Uterus (tissue), 2 donors: ENCODE measurements at regions not wholly inside any gene's neighbourhood (a gene's known extent, or its start where the extent isn't known, plus 50 kb on each side); places are given as distances from the start of the nearest gene placed in this dataset.

ENCODE experiments used
- POLR2A ChIP-seq, 2 donors: fragments of 450-650 bp; IDR thresholded peaks; one replicate each; pipeline ENCODE4 v1.6.1; 2016; ENCODE audit warnings: antibody characterized with exemption in 2 of 2, mild to moderate bottlenecking in 1 of 2, moderate library complexity in 1 of 2
- TF ChIP-seq, protein P1 (sequence below), 4 experiments: fragments of 200-600 bp in 2 of 4; fragments of 450-650 bp in 2 of 4; sonication (generic) in 2 of 4; IDR thresholded peaks; one replicate each; pipeline ENCODE4 v1.5.1; 2016 to 2019; ENCODE audit warnings: antibody characterized with exemption in 4 of 4, mild to moderate bottlenecking in 2 of 4, moderate library complexity in 1 of 4

DNA sequence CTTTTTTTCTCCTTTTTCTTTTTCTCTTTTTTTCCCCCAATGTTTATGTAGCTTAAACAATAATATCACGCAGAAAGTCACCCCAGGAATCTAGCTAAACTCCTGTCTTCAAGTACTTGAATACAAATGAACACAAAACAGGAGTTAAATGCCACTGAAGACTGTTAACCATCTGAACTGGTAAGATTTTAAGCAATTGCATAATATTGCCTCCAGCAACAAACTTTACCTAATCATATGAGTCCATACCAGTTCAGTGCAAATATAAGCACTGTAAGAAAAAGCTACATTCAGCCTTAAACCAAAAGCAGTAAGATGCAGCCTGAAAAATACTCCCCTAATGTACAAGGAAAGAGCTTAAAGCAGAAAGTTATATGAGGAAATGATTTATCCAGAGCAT lies 173.9 kb upstream of the TFAP2D start:
- TF ChIP-seq, protein P1, sequence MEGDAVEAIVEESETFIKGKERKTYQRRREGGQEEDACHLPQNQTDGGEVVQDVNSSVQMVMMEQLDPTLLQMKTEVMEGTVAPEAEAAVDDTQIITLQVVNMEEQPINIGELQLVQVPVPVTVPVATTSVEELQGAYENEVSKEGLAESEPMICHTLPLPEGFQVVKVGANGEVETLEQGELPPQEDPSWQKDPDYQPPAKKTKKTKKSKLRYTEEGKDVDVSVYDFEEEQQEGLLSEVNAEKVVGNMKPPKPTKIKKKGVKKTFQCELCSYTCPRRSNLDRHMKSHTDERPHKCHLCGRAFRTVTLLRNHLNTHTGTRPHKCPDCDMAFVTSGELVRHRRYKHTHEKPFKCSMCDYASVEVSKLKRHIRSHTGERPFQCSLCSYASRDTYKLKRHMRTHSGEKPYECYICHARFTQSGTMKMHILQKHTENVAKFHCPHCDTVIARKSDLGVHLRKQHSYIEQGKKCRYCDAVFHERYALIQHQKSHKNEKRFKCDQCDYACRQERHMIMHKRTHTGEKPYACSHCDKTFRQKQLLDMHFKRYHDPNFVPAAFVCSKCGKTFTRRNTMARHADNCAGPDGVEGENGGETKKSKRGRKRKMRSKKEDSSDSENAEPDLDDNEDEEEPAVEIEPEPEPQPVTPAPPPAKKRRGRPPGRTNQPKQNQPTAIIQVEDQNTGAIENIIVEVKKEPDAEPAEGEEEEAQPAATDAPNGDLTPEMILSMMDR (IDR thresholded peaks at IDR 0.05) = no peak
- TF ChIP-seq POLR2A (IDR thresholded peaks at IDR 0.05) = no peak
